ENCODE measurements at regions not wholly inside any gene's neighbourhood (a gene's known extent, or its start where the extent isn't known, plus 50 kb on each side); places are given as distances from the start of the nearest gene placed in this dataset.
A peak's percentile ranks its signal among the peaks of the same experiment; 100 is the strongest.

DNA sequence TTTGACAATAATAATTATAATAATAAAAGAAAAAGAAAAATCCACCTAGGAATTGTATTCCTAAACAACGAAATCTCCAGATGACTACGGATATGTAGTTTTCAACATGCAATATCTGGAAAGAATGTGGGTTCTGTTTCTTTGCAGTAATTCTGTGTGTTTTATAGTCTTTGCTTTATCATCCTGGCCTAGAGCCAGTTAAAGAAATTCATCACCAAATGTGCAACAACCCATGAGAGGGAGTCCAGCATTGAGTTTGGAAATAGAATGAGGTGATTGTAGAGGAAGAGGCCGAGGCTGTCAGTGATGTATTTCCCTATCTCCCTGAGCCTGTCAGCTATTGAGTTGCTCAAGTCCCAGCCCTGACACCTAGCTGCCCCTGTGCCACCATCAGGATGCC, 200.5 kb upstream of the DCN start:
- peaks cover 11% of the 10 kb centered on the region for H3K27me3 ChIP-seq (replicated peaks; ENCODE audit: insufficient read depth, low read depth, low read length, poor library complexity)
- DNase-seq (ENCODE audit: low spot score) = no peak
- H3K4me1 ChIP-seq (ENCODE audit: insufficient read depth, low read length, poor library complexity, severe bottlenecking) = peaks cover 19% of the 10 kb centered on the region
- no peak overlapping the region for H3K27ac ChIP-seq (ENCODE audit: low read depth, low read length, poor library complexity, severe bottlenecking)
- intact Hi-C loops (cut with micrococcal nuclease; ENCODE audit: unreplicated experiment) = loop anchor here (2.0 to 10.0 kb wide), 4 partner anchors 194 to 1222 kb away; no protein-coding TSS in a partner anchor
- H3K4me3 ChIP-seq (ENCODE audit: low read depth, low read length, poor library complexity, severe bottlenecking) = no peak overlapping the region
- BruUV-seq (replicated peaks) = no TSS peak
- CTCF ChIA-PET = interaction anchor here (2.2 kb wide), 1 partner anchor 1187 kb away, joined by 9 read pairs; no protein-coding TSS in a partner anchor
- H3K9me3 ChIP-seq (ENCODE audit: low read depth, low read length, poor library complexity, severe bottlenecking) = no peaks in the 10 kb centered on the region
- TF ChIP-seq EZH2 (IDR thresholded peaks at IDR 0.05; ENCODE audit: borderline replicate concordance, low read depth, low read length, poor library complexity, severe bottlenecking) = no peak
- TF ChIP-seq, protein P1, sequence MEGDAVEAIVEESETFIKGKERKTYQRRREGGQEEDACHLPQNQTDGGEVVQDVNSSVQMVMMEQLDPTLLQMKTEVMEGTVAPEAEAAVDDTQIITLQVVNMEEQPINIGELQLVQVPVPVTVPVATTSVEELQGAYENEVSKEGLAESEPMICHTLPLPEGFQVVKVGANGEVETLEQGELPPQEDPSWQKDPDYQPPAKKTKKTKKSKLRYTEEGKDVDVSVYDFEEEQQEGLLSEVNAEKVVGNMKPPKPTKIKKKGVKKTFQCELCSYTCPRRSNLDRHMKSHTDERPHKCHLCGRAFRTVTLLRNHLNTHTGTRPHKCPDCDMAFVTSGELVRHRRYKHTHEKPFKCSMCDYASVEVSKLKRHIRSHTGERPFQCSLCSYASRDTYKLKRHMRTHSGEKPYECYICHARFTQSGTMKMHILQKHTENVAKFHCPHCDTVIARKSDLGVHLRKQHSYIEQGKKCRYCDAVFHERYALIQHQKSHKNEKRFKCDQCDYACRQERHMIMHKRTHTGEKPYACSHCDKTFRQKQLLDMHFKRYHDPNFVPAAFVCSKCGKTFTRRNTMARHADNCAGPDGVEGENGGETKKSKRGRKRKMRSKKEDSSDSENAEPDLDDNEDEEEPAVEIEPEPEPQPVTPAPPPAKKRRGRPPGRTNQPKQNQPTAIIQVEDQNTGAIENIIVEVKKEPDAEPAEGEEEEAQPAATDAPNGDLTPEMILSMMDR (conservative IDR thresholded peaks at IDR 0.05; ENCODE audit: low read depth, low read length) = no peak
- H3K36me3 ChIP-seq (ENCODE audit: insufficient read depth, low read length, poor library complexity, severe bottlenecking) = no peaks in the 10 kb centered on the region
- POLR2A ChIA-PET (ENCODE audit: low non-redundant PET) = no interaction called here

DNA sequence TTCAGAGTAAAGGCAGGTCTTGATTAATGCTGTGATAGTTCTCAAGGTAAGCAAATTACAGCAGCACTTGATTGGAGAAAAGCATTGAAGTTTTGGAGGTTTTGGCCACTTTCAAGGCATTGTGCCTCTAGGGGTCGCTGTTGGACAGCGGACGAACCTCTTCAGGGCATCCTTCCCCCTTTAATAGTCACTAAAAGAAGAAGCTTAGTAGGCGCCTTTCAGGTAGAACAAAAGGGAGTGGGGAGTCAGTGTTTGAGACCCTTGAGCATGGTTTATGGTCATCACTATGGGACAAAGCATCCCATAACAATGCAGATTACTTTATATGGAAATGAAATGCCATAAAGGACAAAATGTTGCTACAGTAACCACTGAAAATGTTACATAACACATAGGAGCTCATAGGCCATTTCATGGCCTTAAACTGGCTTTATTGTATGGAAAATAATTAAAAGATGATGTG, 199.5 kb upstream of the DCN start:
- peaks cover 8% of the 10 kb centered on the region for H3K27me3 ChIP-seq (replicated peaks; ENCODE audit: insufficient read depth, low read depth, low read length, poor library complexity)
- no peaks in the 10 kb centered on the region for H3K36me3 ChIP-seq (ENCODE audit: insufficient read depth, low read length, poor library complexity, severe bottlenecking)
- intact Hi-C loops (cut with micrococcal nuclease; ENCODE audit: unreplicated experiment) = loop anchor here (1.0 to 10.0 kb wide), 5 partner anchors 195 to 1223 kb away; no protein-coding TSS in a partner anchor
- H3K9me3 ChIP-seq (ENCODE audit: low read depth, low read length, poor library complexity, severe bottlenecking) = no peaks in the 10 kb centered on the region
- CTCF ChIA-PET = interaction anchor here (0.5 to 2.2 kb wide), 11 partner anchors 21 to 1267 kb away, joined by 3 to 10 read pairs (median 4); no protein-coding TSS in a partner anchor
- DNase-seq (ENCODE audit: low spot score) = peak; percentile 82
- no TSS peak for BruUV-seq (replicated peaks)
- POLR2A ChIA-PET (ENCODE audit: low non-redundant PET) = interaction anchor here (0.5 kb wide), 1 partner anchor 763 kb away, joined by 4 read pairs; no protein-coding TSS in a partner anchor
- TF ChIP-seq EZH2 (IDR thresholded peaks at IDR 0.05; ENCODE audit: borderline replicate concordance, low read depth, low read length, poor library complexity, severe bottlenecking) = no peak
- TF ChIP-seq, protein P1 (conservative IDR thresholded peaks at IDR 0.05; ENCODE audit: low read depth, low read length) = peak; percentile 93
- peaks cover 19% of the 10 kb centered on the region for H3K4me1 ChIP-seq (ENCODE audit: insufficient read depth, low read length, poor library complexity, severe bottlenecking)
- peak overlapping the region; percentile 37 for H3K4me3 ChIP-seq (ENCODE audit: low read depth, low read length, poor library complexity, severe bottlenecking)
- no peak overlapping the region for H3K27ac ChIP-seq (ENCODE audit: low read depth, low read length, poor library complexity, severe bottlenecking)

DNA sequence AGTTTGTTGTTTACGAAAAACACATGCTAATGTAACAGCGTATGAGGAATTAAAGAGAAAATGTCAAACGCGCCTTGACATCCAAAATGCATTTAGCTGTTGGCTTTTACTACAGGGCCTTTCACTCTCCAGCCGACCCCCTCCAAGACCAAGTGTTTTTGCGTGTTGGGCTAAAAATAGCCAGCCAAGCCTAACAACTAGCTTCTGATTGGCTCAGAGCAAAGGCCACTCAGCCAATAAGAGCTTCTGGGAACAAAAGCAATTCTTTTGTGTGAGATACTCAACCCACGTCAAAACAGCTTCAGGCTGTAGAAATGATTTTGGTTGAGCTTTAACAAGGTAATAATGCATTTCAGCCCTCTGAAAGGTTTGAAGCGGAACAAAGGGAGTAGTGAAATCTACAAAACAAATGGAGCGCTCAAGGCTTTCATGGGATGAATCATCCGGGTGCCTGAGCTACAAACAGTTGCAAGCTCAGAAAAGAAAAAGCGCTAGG, 198.7 kb upstream of the DCN start:
- Histone ChIP-seq H3K4me3 (ENCODE audit: low read depth, low read length, poor library complexity, severe bottlenecking) (peak overlapping the region; percentile 37), H3K4me1 (ENCODE audit: insufficient read depth, low read length, poor library complexity, severe bottlenecking) (peaks cover 19% of the 10 kb centered on the region), H3K27me3 (replicated peaks; ENCODE audit: insufficient read depth, low read depth, low read length, poor library complexity) (peaks cover 4% of the 10 kb centered on the region), H3K27ac (ENCODE audit: low read depth, low read length, poor library complexity, severe bottlenecking) (no peak overlapping the region), H3K36me3 (ENCODE audit: insufficient read depth, low read length, poor library complexity, severe bottlenecking) (no peaks in the 10 kb centered on the region), H3K9me3 (ENCODE audit: low read depth, low read length, poor library complexity, severe bottlenecking) (no peaks in the 10 kb centered on the region)
- peak; percentile 83 for DNase-seq (ENCODE audit: low spot score)
- CTCF ChIA-PET = interaction anchor here (0.9 to 2.2 kb wide), 7 partner anchors 20 to 1268 kb away, joined by 3 to 10 read pairs (median 6); no protein-coding TSS in a partner anchor
- BruUV-seq (replicated peaks) = no TSS peak
- TF ChIP-seq, protein P1 (conservative IDR thresholded peaks at IDR 0.05; ENCODE audit: low read depth, low read length) = no peak
- TF ChIP-seq EZH2 (IDR thresholded peaks at IDR 0.05; ENCODE audit: borderline replicate concordance, low read depth, low read length, poor library complexity, severe bottlenecking) = no peak
- POLR2A ChIA-PET (ENCODE audit: low non-redundant PET) = interaction anchor here (0.6 kb wide), 1 partner anchor 1224 kb away, joined by 3 read pairs; no protein-coding TSS in a partner anchor
- intact Hi-C loops (cut with micrococcal nuclease; ENCODE audit: unreplicated experiment) = loop anchor here (1.0 to 10.0 kb wide), 4 partner anchors 196 to 1269 kb away; no protein-coding TSS in a partner anchor

Measured in A673 (cell line).